ENCODE measurements at regions not wholly inside any gene's neighbourhood (a gene's known extent, or its start where the extent isn't known, plus 50 kb on each side); places are given as distances from the start of the nearest gene placed in this dataset.

- TF ChIP-seq GATA3 (IDR thresholded peaks at IDR 0.05; ENCODE audit: low read depth, low read length), result no peak
- no peak for TF ChIP-seq GATA2 (IDR thresholded peaks at IDR 0.05; ENCODE audit: low read depth, low read length)
Measured at GRCh38 chr6:137372532-137372931, 121.7 kb downstream of the OLIG3 start.
